ENCODE measurements at regions not wholly inside any gene's neighbourhood (a gene's known extent, or its start where the extent isn't known, plus 50 kb on each side); places are given as distances from the start of the nearest gene placed in this dataset.
"Not testable (repeated sequence)": the region's sequence is repeated elsewhere in the genome, so short reads cannot be mapped to it uniquely, and the experiment has no call there.

- not testable (repeated sequence) for H3K27ac ChIP-seq (ENCODE audit: insufficient read depth, low read length); DNase-seq (ENCODE audit: low read depth in 2 of 2); H3K4me1 ChIP-seq (ENCODE audit: control insufficient read depth, extremely low read depth, insufficient read depth, low read length); H3K4me2 ChIP-seq (ENCODE audit: extremely low read depth, insufficient read depth, low read length); H4K20me1 ChIP-seq (ENCODE audit: control insufficient read depth, extremely low read depth, insufficient read depth, low read length); H2AFZ ChIP-seq (ENCODE audit: low read length); H3K4me3 ChIP-seq (replicated peaks in 1 of 4; ENCODE audit: control extremely low read depth in 1 of 4, insufficient read depth in 1 of 4, low read depth in 3 of 4, low read length in 4 of 4); H3K79me2 ChIP-seq (ENCODE audit: control insufficient read depth, insufficient read depth, low read length); H3K9me3 ChIP-seq (ENCODE audit: control insufficient read depth, insufficient read depth, low read depth, low read length); H3K27me3 ChIP-seq (ENCODE audit: control insufficient read depth, insufficient read depth, low read length); H3K36me3 ChIP-seq (ENCODE audit: control insufficient read depth, insufficient read depth, low read length); H3K9ac ChIP-seq (ENCODE audit: insufficient read depth, low read length)
Observed at GRCh38 chr11:49891910-49892671, 60.1 kb upstream of the OR4C13 start.

- H2AFZ ChIP-seq (ENCODE audit: low read length); H3K79me2 ChIP-seq (ENCODE audit: control insufficient read depth, insufficient read depth, low read length); H3K4me2 ChIP-seq (ENCODE audit: extremely low read depth, insufficient read depth, low read length); H3K9ac ChIP-seq (ENCODE audit: insufficient read depth, low read length); H3K27ac ChIP-seq (ENCODE audit: insufficient read depth, low read length); H3K4me1 ChIP-seq (ENCODE audit: control insufficient read depth, extremely low read depth, insufficient read depth, low read length); H3K9me3 ChIP-seq (ENCODE audit: control insufficient read depth, insufficient read depth, low read depth, low read length); H3K27me3 ChIP-seq (ENCODE audit: control insufficient read depth, insufficient read depth, low read length); H4K20me1 ChIP-seq (ENCODE audit: control insufficient read depth, extremely low read depth, insufficient read depth, low read length); H3K4me3 ChIP-seq (replicated peaks in 1 of 4; ENCODE audit: control extremely low read depth in 1 of 4, insufficient read depth in 1 of 4, low read depth in 3 of 4, low read length in 4 of 4); DNase-seq (ENCODE audit: low read depth in 2 of 2); H3K36me3 ChIP-seq (ENCODE audit: control insufficient read depth, insufficient read depth, low read length): not testable (repeated sequence)
Observed at GRCh38 chr11:49893442-49893841, 58.7 kb upstream of the OR4C13 start.

Data from fibroblast of lung (primary cell).